ENCODE measurements at regions not wholly inside any gene's neighbourhood (a gene's known extent, or its start where the extent isn't known, plus 50 kb on each side); places are given as distances from the start of the nearest gene placed in this dataset.
"Not testable (repeated sequence)": the region's sequence is repeated elsewhere in the genome, so short reads cannot be mapped to it uniquely, and the experiment has no call there.

- H2BK5ac ChIP-seq (ENCODE audit: low read depth, low read length); H3K27ac ChIP-seq (ENCODE audit: low read depth, low read length); H3K79me2 ChIP-seq (ENCODE audit: control insufficient read depth in 1 of 2, insufficient read depth in 2 of 2, low read length in 2 of 2); H2BK15ac ChIP-seq (ENCODE audit: low read length); H3K9ac ChIP-seq (replicated peaks in 1 of 4; ENCODE audit: extremely low read depth in 1 of 4, low read depth in 3 of 4, low read length in 3 of 4); H3K14ac ChIP-seq (ENCODE audit: insufficient read length); H2BK12ac ChIP-seq (ENCODE audit: low read depth, low read length); H4K20me1 ChIP-seq (replicated peaks in 1 of 2; ENCODE audit: control insufficient read depth in 1 of 2, insufficient read depth in 2 of 2, low read length in 2 of 2); POLR2A ChIA-PET (ENCODE audit: partially characterized antibody); H3K4ac ChIP-seq (replicated peaks; ENCODE audit: insufficient read length, low read depth, low read length); H3K9me3 ChIP-seq (ENCODE audit: insufficient read depth in 2 of 2, low read depth in 1 of 2, low read length in 1 of 2); H3K36me3 ChIP-seq (ENCODE audit: control insufficient read depth in 2 of 4, insufficient read depth in 4 of 4, low read length in 3 of 4); H3K23me2 ChIP-seq (ENCODE audit: low read depth, low read length); H4K8ac ChIP-seq (ENCODE audit: extremely low read depth, insufficient read depth, low read length); H2BK20ac ChIP-seq (ENCODE audit: low read length); DNase-seq (ENCODE audit: low read depth in 1 of 2, low spot score in 2 of 2); H3K56ac ChIP-seq (replicated peaks; ENCODE audit: insufficient read length, low read depth, low read length); H3K79me1 ChIP-seq (ENCODE audit: low read depth, low read length); FAIRE-seq; H3K4me3 ChIP-seq (ENCODE audit: extremely low read depth in 1 of 4, insufficient read depth in 2 of 4, low read depth in 3 of 4, low read length in 4 of 4); H2AK5ac ChIP-seq (ENCODE audit: low read depth, low read length); H2AFZ ChIP-seq (ENCODE audit: low read length); H3K23ac ChIP-seq (ENCODE audit: insufficient read length); H3K18ac ChIP-seq (ENCODE audit: extremely low read depth, low read length); H3K4me1 ChIP-seq (replicated peaks in 1 of 4; ENCODE audit: control insufficient read depth in 3 of 4, insufficient read depth in 4 of 4, low read length in 3 of 4); H3K4me2 ChIP-seq (ENCODE audit: insufficient read depth in 1 of 2, low read depth in 2 of 2, low read length in 2 of 2); H4K91ac ChIP-seq (replicated peaks; ENCODE audit: insufficient read length, low read length); H4K5ac ChIP-seq (ENCODE audit: insufficient read length, low read depth, low read length); CTCF ChIA-PET (ENCODE audit: partially characterized antibody); H2BK120ac ChIP-seq (replicated peaks; ENCODE audit: low read depth, low read length); H3K27me3 ChIP-seq (replicated peaks in 1 of 4; ENCODE audit: control insufficient read depth in 3 of 4, extremely low read depth in 1 of 4, insufficient read depth in 3 of 4, low read length in 3 of 4): not testable (repeated sequence)
- WGBS, 2 experiments (ENCODE audit: extremely low coverage in 1 of 2, insufficient coverage in 1 of 2, insufficient read length in 1 of 2, insufficient replicate concordance in 2 of 2, low coverage in 1 of 2, low lambda C conversion rate in 2 of 2, missing lambda C conversion rate in 1 of 2), result no CpG with 5 or more reads among the region's 2 CpGs
Observed at GRCh38 chrY:26167332-26167731, 545.4 kb downstream of the CDY1 start.

- H2AK5ac ChIP-seq (ENCODE audit: low read depth, low read length); H3K18ac ChIP-seq (ENCODE audit: extremely low read depth, low read length); H2BK12ac ChIP-seq (ENCODE audit: low read depth, low read length); DNase-seq (ENCODE audit: low read depth in 1 of 2, low spot score in 2 of 2); H3K23ac ChIP-seq (ENCODE audit: insufficient read length); FAIRE-seq; H4K5ac ChIP-seq (ENCODE audit: insufficient read length, low read depth, low read length); H3K79me1 ChIP-seq (ENCODE audit: low read depth, low read length); H3K14ac ChIP-seq (ENCODE audit: insufficient read length); H2BK15ac ChIP-seq (ENCODE audit: low read length); H2BK20ac ChIP-seq (ENCODE audit: low read length); H3K9me3 ChIP-seq (ENCODE audit: insufficient read depth in 2 of 2, low read depth in 1 of 2, low read length in 1 of 2); H3K23me2 ChIP-seq (ENCODE audit: low read depth, low read length); H3K27me3 ChIP-seq (replicated peaks in 1 of 4; ENCODE audit: control insufficient read depth in 3 of 4, extremely low read depth in 1 of 4, insufficient read depth in 3 of 4, low read length in 3 of 4); POLR2A ChIA-PET (ENCODE audit: partially characterized antibody); H2BK5ac ChIP-seq (ENCODE audit: low read depth, low read length); H3K9ac ChIP-seq (replicated peaks in 1 of 4; ENCODE audit: extremely low read depth in 1 of 4, low read depth in 3 of 4, low read length in 3 of 4); H3K56ac ChIP-seq (replicated peaks; ENCODE audit: insufficient read length, low read depth, low read length); H3K4me1 ChIP-seq (replicated peaks in 1 of 4; ENCODE audit: control insufficient read depth in 3 of 4, insufficient read depth in 4 of 4, low read length in 3 of 4); H3K36me3 ChIP-seq (ENCODE audit: control insufficient read depth in 2 of 4, insufficient read depth in 4 of 4, low read length in 3 of 4); H2AFZ ChIP-seq (ENCODE audit: low read length); H2BK120ac ChIP-seq (replicated peaks; ENCODE audit: low read depth, low read length); H3K4me3 ChIP-seq (ENCODE audit: extremely low read depth in 1 of 4, insufficient read depth in 2 of 4, low read depth in 3 of 4, low read length in 4 of 4); H3K79me2 ChIP-seq (ENCODE audit: control insufficient read depth in 1 of 2, insufficient read depth in 2 of 2, low read length in 2 of 2); H3K4me2 ChIP-seq (ENCODE audit: insufficient read depth in 1 of 2, low read depth in 2 of 2, low read length in 2 of 2); H4K8ac ChIP-seq (ENCODE audit: extremely low read depth, insufficient read depth, low read length); H4K91ac ChIP-seq (replicated peaks; ENCODE audit: insufficient read length, low read length); H4K20me1 ChIP-seq (replicated peaks in 1 of 2; ENCODE audit: control insufficient read depth in 1 of 2, insufficient read depth in 2 of 2, low read length in 2 of 2); H3K4ac ChIP-seq (replicated peaks; ENCODE audit: insufficient read length, low read depth, low read length); H3K27ac ChIP-seq (ENCODE audit: low read depth, low read length); CTCF ChIA-PET (ENCODE audit: partially characterized antibody): not testable (repeated sequence)
- WGBS, 2 experiments (ENCODE audit: extremely low coverage in 1 of 2, insufficient coverage in 1 of 2, insufficient read length in 1 of 2, insufficient replicate concordance in 2 of 2, low coverage in 1 of 2, low lambda C conversion rate in 2 of 2, missing lambda C conversion rate in 1 of 2), result no CpG with 5 or more reads among the region's 6 CpGs
Observed at GRCh38 chrY:26179326-26179725, 557.4 kb downstream of the CDY1 start.

Measured in H1 (cell line).